Erythroblast (primary cell): ENCODE measurements at regions not wholly inside any gene's neighbourhood (a gene's known extent, or its start where the extent isn't known, plus 50 kb on each side); places are given as distances from the start of the nearest gene placed in this dataset.

Experiments used
- GATA1 ChIP-seq: IDR thresholded peaks from 2 replicates; pipeline ENCODE4 v1.6.1; 2011; ENCODE audit warnings: low read depth, mild to moderate bottlenecking, control low read depth, low read length, moderate library complexity
- POLR2A ChIP-seq: IDR thresholded peaks from 2 replicates; pipeline ENCODE4 v1.6.1; 2011; ENCODE audit warnings: mild to moderate bottlenecking, low read length

DNA sequence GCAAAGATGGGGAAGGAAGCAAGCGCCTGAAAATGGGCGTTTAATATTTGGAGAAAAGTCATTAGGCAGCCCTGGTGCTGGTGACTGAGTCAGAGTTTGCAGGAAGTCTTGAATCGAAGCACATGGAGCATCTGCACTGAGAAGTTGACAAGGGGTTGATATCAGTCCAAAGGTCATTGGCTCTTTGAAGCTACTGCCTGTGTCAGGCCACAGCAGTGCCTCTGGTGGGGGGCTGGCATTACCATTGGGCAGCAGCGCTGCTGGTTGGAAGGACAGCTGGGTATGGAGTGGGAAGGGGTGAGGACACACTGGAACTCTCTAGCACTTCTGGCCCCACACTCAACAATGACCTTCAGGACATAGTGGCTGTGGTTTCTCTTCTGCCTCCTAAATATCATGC, 150.4 kb upstream of the ERCC6L2 start:
- TF ChIP-seq POLR2A = no peak
- no peak for TF ChIP-seq GATA1
